ENCODE measurements at regions not wholly inside any gene's neighbourhood (a gene's known extent, or its start where the extent isn't known, plus 50 kb on each side); places are given as distances from the start of the nearest gene placed in this dataset.

DNA sequence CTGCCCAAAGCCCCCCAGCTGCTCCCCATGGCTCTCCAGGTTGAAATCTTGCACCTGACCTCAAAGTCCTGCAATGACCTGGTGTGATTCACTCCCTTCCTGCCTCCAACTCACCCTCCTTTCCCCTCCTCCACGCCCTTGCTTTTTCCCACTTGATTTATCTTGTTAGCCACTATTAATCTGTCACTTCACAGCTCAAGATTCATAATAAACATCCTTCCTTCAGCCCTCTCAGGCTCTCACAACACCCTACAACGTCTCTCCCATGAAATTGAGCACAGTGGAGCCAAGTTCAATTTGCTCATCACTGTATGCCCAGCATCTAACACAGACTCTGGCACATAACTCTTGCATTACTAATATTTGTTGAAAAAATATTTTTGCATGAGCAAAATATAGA lies 85.6 kb upstream of the SLC35G4 start:
- no peaks in the 10 kb centered on the region for H3K27me3 Mint-ChIP-seq (ENCODE audit: insufficient read depth, low read depth, poor library complexity)
- no peaks in the 10 kb centered on the region; the same call in 2 of the 3 replicates for H3K4me1 Mint-ChIP-seq
- H3K9me2 ChIP-seq (ENCODE audit: insufficient read depth), result no peaks in the 10 kb centered on the region
- TF ChIP-seq, protein P1, sequence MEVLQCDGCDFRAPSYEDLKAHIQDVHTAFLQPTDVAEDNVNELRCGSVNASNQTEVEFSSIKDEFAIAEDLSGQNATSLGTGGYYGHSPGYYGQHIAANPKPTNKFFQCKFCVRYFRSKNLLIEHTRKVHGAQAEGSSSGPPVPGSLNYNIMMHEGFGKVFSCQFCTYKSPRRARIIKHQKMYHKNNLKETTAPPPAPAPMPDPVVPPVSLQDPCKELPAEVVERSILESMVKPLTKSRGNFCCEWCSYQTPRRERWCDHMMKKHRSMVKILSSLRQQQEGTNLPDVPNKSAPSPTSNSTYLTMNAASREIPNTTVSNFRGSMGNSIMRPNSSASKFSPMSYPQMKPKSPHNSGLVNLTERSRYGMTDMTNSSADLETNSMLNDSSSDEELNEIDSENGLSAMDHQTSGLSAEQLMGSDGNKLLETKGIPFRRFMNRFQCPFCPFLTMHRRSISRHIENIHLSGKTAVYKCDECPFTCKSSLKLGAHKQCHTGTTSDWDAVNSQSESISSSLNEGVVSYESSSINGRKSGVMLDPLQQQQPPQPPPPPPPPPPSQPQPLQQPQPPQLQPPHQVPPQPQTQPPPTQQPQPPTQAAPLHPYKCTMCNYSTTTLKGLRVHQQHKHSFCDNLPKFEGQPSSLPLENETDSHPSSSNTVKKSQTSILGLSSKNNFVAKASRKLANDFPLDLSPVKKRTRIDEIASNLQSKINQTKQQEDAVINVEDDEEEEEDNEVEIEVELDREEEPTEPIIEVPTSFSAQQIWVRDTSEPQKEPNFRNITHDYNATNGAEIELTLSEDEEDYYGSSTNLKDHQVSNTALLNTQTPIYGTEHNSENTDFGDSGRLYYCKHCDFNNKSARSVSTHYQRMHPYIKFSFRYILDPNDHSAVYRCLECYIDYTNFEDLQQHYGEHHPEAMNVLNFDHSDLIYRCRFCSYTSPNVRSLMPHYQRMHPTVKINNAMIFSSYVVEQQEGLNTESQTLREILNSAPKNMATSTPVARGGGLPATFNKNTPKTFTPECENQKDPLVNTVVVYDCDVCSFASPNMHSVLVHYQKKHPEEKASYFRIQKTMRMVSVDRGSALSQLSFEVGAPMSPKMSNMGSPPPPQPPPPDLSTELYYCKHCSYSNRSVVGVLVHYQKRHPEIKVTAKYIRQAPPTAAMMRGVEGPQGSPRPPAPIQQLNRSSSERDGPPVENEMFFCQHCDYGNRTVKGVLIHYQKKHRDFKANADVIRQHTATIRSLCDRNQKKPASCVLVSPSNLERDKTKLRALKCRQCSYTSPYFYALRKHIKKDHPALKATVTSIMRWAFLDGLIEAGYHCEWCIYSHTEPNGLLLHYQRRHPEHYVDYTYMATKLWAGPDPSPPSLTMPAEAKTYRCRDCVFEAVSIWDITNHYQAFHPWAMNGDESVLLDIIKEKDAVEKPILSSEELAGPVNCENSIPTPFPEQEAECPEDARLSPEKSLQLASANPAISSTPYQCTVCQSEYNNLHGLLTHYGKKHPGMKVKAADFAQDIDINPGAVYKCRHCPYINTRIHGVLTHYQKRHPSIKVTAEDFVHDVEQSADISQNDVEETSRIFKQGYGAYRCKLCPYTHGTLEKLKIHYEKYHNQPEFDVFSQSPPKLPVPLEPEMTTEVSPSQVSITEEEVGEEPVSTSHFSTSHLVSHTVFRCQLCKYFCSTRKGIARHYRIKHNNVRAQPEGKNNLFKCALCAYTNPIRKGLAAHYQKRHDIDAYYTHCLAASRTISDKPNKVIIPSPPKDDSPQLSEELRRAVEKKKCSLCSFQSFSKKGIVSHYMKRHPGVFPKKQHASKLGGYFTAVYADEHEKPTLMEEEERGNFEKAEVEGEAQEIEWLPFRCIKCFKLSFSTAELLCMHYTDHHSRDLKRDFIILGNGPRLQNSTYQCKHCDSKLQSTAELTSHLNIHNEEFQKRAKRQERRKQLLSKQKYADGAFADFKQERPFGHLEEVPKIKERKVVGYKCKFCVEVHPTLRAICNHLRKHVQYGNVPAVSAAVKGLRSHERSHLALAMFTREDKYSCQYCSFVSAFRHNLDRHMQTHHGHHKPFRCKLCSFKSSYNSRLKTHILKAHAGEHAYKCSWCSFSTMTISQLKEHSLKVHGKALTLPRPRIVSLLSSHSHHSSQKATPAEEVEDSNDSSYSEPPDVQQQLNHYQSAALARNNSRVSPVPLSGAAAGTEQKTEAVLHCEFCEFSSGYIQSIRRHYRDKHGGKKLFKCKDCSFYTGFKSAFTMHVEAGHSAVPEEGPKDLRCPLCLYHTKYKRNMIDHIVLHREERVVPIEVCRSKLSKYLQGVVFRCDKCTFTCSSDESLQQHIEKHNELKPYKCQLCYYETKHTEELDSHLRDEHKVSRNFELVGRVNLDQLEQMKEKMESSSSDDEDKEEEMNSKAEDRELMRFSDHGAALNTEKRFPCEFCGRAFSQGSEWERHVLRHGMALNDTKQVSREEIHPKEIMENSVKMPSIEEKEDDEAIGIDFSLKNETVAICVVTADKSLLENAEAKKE (CRISPR knock-in tag; IDR thresholded peaks at IDR 0.05), result no peak
- TF ChIP-seq EZH2 (IDR thresholded peaks at IDR 0.05; ENCODE audit: low read depth, unreplicated experiment) (no peak), NANOG (IDR thresholded peaks at IDR 0.05; ENCODE audit: borderline replicate concordance) (no peak), ZNF114 (CRISPR knock-in tag; IDR thresholded peaks at IDR 0.05) (no peak), JUNB (IDR thresholded peaks at IDR 0.05; ENCODE audit: unreplicated experiment) (no peak), EZH2phosphoT487 (IDR thresholded peaks at IDR 0.05; ENCODE audit: unreplicated experiment) (no peak), ZNF331 (CRISPR knock-in tag; IDR thresholded peaks at IDR 0.05; ENCODE audit: low read depth) (no peak), POLR2AphosphoS5 (IDR thresholded peaks at IDR 0.05; ENCODE audit: low read depth) (no peak)
- TF ChIP-seq, protein P2, sequence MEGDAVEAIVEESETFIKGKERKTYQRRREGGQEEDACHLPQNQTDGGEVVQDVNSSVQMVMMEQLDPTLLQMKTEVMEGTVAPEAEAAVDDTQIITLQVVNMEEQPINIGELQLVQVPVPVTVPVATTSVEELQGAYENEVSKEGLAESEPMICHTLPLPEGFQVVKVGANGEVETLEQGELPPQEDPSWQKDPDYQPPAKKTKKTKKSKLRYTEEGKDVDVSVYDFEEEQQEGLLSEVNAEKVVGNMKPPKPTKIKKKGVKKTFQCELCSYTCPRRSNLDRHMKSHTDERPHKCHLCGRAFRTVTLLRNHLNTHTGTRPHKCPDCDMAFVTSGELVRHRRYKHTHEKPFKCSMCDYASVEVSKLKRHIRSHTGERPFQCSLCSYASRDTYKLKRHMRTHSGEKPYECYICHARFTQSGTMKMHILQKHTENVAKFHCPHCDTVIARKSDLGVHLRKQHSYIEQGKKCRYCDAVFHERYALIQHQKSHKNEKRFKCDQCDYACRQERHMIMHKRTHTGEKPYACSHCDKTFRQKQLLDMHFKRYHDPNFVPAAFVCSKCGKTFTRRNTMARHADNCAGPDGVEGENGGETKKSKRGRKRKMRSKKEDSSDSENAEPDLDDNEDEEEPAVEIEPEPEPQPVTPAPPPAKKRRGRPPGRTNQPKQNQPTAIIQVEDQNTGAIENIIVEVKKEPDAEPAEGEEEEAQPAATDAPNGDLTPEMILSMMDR (conservative IDR thresholded peaks at IDR 0.05; ENCODE audit: low read depth in 2 of 2), result no peak
- TF ChIP-seq, protein P3, sequence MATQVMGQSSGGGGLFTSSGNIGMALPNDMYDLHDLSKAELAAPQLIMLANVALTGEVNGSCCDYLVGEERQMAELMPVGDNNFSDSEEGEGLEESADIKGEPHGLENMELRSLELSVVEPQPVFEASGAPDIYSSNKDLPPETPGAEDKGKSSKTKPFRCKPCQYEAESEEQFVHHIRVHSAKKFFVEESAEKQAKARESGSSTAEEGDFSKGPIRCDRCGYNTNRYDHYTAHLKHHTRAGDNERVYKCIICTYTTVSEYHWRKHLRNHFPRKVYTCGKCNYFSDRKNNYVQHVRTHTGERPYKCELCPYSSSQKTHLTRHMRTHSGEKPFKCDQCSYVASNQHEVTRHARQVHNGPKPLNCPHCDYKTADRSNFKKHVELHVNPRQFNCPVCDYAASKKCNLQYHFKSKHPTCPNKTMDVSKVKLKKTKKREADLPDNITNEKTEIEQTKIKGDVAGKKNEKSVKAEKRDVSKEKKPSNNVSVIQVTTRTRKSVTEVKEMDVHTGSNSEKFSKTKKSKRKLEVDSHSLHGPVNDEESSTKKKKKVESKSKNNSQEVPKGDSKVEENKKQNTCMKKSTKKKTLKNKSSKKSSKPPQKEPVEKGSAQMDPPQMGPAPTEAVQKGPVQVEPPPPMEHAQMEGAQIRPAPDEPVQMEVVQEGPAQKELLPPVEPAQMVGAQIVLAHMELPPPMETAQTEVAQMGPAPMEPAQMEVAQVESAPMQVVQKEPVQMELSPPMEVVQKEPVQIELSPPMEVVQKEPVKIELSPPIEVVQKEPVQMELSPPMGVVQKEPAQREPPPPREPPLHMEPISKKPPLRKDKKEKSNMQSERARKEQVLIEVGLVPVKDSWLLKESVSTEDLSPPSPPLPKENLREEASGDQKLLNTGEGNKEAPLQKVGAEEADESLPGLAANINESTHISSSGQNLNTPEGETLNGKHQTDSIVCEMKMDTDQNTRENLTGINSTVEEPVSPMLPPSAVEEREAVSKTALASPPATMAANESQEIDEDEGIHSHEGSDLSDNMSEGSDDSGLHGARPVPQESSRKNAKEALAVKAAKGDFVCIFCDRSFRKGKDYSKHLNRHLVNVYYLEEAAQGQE (IDR thresholded peaks at IDR 0.05; ENCODE audit: unreplicated experiment), result no peak
- no peaks in the 10 kb centered on the region for H3K4me1 ChIP-seq (ENCODE audit: insufficient read depth)
- no peak overlapping the region for H2AFZ ChIP-seq
- H3K27ac Mint-ChIP-seq, result no peak overlapping the region
- no peaks in the 10 kb centered on the region for H3F3A ChIP-seq (replicated peaks; ENCODE audit: low read depth)
- no peaks in the 10 kb centered on the region for H3K9me3 Mint-ChIP-seq
- H3K27me3 ChIP-seq (ENCODE audit: insufficient read depth), result no peaks in the 10 kb centered on the region
- no peak overlapping the region for H3K4me2 ChIP-seq
- DNase-seq (ENCODE audit: low spot score) (no peak), ATAC-seq (no peak)
- no peaks in the 10 kb centered on the region for H3K36me3 Mint-ChIP-seq (ENCODE audit: low read depth)
- H3K27ac ChIP-seq (ENCODE audit: low read depth), result no peak overlapping the region
- H3K4me3 Mint-ChIP-seq, result no peak overlapping the region
- no peaks in the 10 kb centered on the region for H3K36me3 ChIP-seq (ENCODE audit: insufficient read depth)
- H3K4me3 ChIP-seq, result no peak overlapping the region
- H4K20me1 ChIP-seq (replicated peaks; ENCODE audit: insufficient read depth), result no peaks in the 10 kb centered on the region; the same call in 1 of the 2 replicates
- no peaks in the 10 kb centered on the region for H3K79me2 ChIP-seq (replicated peaks; ENCODE audit: insufficient read depth)
